Activated T-cell treated with anti-CD3 and anti-CD28 coated beads, Interleukin-2, amount 50 U/mL, for 72 hours (primary cell): ENCODE measurements at regions not wholly inside any gene's neighbourhood (a gene's known extent, or its start where the extent isn't known, plus 50 kb on each side); places are given as distances from the start of the nearest gene placed in this dataset.
A peak's percentile ranks its signal among the peaks of the same experiment; 100 is the strongest.
"Not testable (repeated sequence)": the region's sequence is repeated elsewhere in the genome, so short reads cannot be mapped to it uniquely, and the experiment has no call there.

Experiments used
- ATAC-seq, 2 donors: fragments of 150-1000 bp; cut with Tn5 transposase; replicated peaks in 1 of 2; 2 replicates each; pipeline ENCODE4 v1.10.0; 2021; ENCODE audit warnings: moderate library complexity in 2 of 2, mild to moderate bottlenecking in 1 of 2
- DNase-seq, 2 donors: peaks; one replicate each; pipeline ENCODE4 v3.0.0; 2021 to 2022; ENCODE audit warnings: mixed read lengths in 1 of 2
- H3K27ac Mint-ChIP-seq: one replicate; pipeline ENCODE4 v1.8.0; 2022; ENCODE audit warnings: mild to moderate bottlenecking, moderate library complexity, mixed read lengths
- H3K27me3 Mint-ChIP-seq: one replicate; pipeline ENCODE4 v1.8.0; 2022; ENCODE audit warnings: low read depth, mixed read lengths
- H3K36me3 Mint-ChIP-seq, 2 donors: one replicate each; pipeline ENCODE4 v1.8.0; 2022; ENCODE audit warnings: mixed read lengths in 2 of 2, mild to moderate bottlenecking in 1 of 2; ENCODE audit not compliant: insufficient read depth in 2 of 2
- H3K4me1 Mint-ChIP-seq: one replicate; pipeline ENCODE4 v1.8.0; 2022; ENCODE audit warnings: low read depth, mixed read lengths
- H3K4me3 Mint-ChIP-seq, 2 donors: one replicate each; pipeline ENCODE4 v1.8.0; 2022; ENCODE audit warnings: mild to moderate bottlenecking in 2 of 2, mixed read lengths in 2 of 2, moderate library complexity in 2 of 2
- H3K9me3 Mint-ChIP-seq, 2 donors: one replicate each; pipeline ENCODE4 v1.8.0; 2022; ENCODE audit warnings: mixed read lengths in 2 of 2

GRCh38 chr9:72445306-72445995 lies 76.0 kb upstream of the TMC1 start:
- Mint-ChIP-seq H3K27me3 (peaks cover 11% of the 10 kb centered on the region), H3K4me1 (peaks cover 34% of the 10 kb centered on the region), H3K36me3 (no peaks in the 10 kb centered on the region), H3K27ac (no peak overlapping the region), H3K4me3 (no peak overlapping the region), H3K9me3 (no peaks in the 10 kb centered on the region)
- ATAC-seq (no peak), DNase-seq (no peak)

DNA sequence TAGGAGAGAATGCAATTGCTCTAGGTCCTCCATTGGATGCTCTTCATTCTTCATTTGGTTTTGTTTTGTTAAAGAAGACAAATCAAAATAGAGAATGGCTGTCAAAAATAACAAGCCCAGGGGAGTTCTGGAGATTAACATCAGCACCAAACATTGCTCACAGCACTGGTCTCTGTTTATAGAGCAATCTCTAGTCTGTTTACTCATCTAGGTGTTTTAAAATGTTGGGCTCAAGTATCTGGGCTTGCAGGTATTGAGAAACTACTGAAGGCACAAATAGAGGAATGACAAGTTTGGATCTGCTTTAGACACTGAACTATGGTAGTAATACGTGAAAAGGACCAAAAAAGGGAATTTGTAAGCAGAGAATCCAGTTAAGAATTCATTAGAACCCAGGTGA lies 77.0 kb upstream of the TMC1 start:
- peak; percentile 2 to 17 for ATAC-seq
- Mint-ChIP-seq H3K4me1 (peaks cover 34% of the 10 kb centered on the region), H3K27ac (peak overlapping the region; percentile 73), H3K4me3 (peak overlapping the region in 1 of 2 donors; percentile 61), H3K27me3 (peaks cover 8% of the 10 kb centered on the region), H3K9me3 (no peaks in the 10 kb centered on the region), H3K36me3 (no peaks in the 10 kb centered on the region)
- DNase-seq, result no peak

DNA sequence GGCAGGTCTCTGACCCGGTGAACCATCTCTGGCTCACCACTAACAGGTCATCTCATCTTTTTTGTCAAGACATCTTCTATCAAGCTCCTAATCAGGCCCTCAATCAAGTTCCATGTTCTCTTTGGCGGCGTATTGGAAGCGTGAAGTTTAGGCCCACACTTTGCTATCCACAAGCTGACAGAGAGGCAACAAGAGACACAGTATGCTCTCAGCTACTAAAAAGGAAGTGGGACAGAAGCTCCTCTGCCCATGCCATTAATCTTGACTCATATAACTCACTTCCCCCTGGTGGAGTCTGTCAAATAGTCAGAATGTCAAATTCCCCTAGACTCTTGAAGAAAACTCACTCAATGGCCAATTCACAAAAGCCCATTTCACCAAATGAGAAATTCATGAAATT lies 77.6 kb upstream of the TMC1 start:
- H3K4me1 Mint-ChIP-seq, result peaks cover 34% of the 10 kb centered on the region
- peaks cover 7% of the 10 kb centered on the region for H3K27me3 Mint-ChIP-seq
- peak; percentile 15 to 33 for DNase-seq
- H3K9me3 Mint-ChIP-seq, result no peaks in the 10 kb centered on the region
- H3K4me3 Mint-ChIP-seq, result peak overlapping the region; percentile 27 to 61
- H3K27ac Mint-ChIP-seq, result peak overlapping the region; percentile 73
- ATAC-seq, result peak; percentile 71 to 74
- H3K36me3 Mint-ChIP-seq, result no peaks in the 10 kb centered on the region

GRCh38 chr9:72441848-72442607 lies 77.0 kb upstream of the ZFAND5 start:
- Mint-ChIP-seq H3K27ac (peak overlapping the region; percentile 3), H3K4me3 (no peak overlapping the region)

GRCh38 chr9:72440992-72441847 lies 76.2 kb upstream of the ZFAND5 start:
- ATAC-seq (no peak), DNase-seq (no peak)
- peaks cover 34% of the 10 kb centered on the region for H3K4me1 Mint-ChIP-seq
- no peak overlapping the region for H3K4me3 Mint-ChIP-seq
- peaks cover 12% of the 10 kb centered on the region for H3K27me3 Mint-ChIP-seq
- no peaks in the 10 kb centered on the region for H3K9me3 Mint-ChIP-seq
- H3K27ac Mint-ChIP-seq, result no peak overlapping the region
- H3K36me3 Mint-ChIP-seq, result no peaks in the 10 kb centered on the region

More at GRCh38 chr9:72441848-72442607, 77.0 kb upstream of the ZFAND5 start:
- peaks cover 34% of the 10 kb centered on the region for H3K4me1 Mint-ChIP-seq
- no peak for ATAC-seq
- H3K36me3 Mint-ChIP-seq, result no peaks in the 10 kb centered on the region
- no peaks in the 10 kb centered on the region for H3K9me3 Mint-ChIP-seq
- DNase-seq, result no peak
- H3K27me3 Mint-ChIP-seq, result peaks cover 12% of the 10 kb centered on the region

- H3K27ac Mint-ChIP-seq, result no peak overlapping the region
- peaks cover 12% of the 10 kb centered on the region for H3K27me3 Mint-ChIP-seq
- DNase-seq (no peak), ATAC-seq (no peak)
- no peaks in the 10 kb centered on the region for H3K36me3 Mint-ChIP-seq
- H3K4me1 Mint-ChIP-seq, result peaks cover 33% of the 10 kb centered on the region
- H3K4me3 Mint-ChIP-seq, result no peak overlapping the region
- H3K9me3 Mint-ChIP-seq, result no peaks in the 10 kb centered on the region
Observed at GRCh38 chr9:72440378-72440777, 75.4 kb upstream of the ZFAND5 start.

- not testable (repeated sequence) for H3K27me3 Mint-ChIP-seq, DNase-seq, H3K4me3 Mint-ChIP-seq, ATAC-seq, H3K36me3 Mint-ChIP-seq, H3K4me1 Mint-ChIP-seq, H3K27ac Mint-ChIP-seq, H3K9me3 Mint-ChIP-seq
Observed at GRCh38 chr9:72433616-72434267, 68.7 kb upstream of the ZFAND5 start.

DNA sequence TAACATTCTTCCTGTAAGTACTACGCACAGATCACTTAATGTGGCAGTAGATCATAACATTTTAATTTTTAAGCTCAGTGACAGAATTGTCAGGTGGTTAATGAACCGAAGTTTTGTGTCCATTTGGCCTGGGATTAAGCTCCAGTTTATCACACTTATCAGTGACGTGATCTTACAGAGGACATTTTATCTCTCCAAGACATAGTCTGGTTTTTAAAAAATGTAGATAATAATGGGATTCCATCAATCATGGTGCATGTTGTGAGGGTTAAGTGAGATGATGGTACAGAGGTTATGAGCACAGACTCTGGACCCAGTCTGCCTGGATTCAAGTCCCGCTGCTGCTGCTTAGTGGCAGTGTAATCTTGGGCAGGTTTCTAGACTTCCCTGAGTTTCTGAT lies 66.0 kb upstream of the ZFAND5 start:
- no peak overlapping the region for H3K4me3 Mint-ChIP-seq
- no peaks in the 10 kb centered on the region for H3K36me3 Mint-ChIP-seq
- H3K27ac Mint-ChIP-seq, result no peak overlapping the region
- H3K9me3 Mint-ChIP-seq, result no peaks in the 10 kb centered on the region
- no peak for DNase-seq
- H3K4me1 Mint-ChIP-seq, result no peaks in the 10 kb centered on the region
- ATAC-seq, result no peak
- H3K27me3 Mint-ChIP-seq, result peaks cover 7% of the 10 kb centered on the region

- ATAC-seq, result no peak
- Mint-ChIP-seq H3K27me3 (peaks cover 7% of the 10 kb centered on the region), H3K4me3 (no peak overlapping the region), H3K36me3 (no peaks in the 10 kb centered on the region), H3K27ac (no peak overlapping the region), H3K4me1 (no peaks in the 10 kb centered on the region), H3K9me3 (no peaks in the 10 kb centered on the region)
- DNase-seq, result no peak
Observed at GRCh38 chr9:72428329-72428728, 63.3 kb upstream of the ZFAND5 start.

GRCh38 chr9:72427801-72428200 lies 62.8 kb upstream of the ZFAND5 start:
- no peak overlapping the region for H3K27ac Mint-ChIP-seq
- DNase-seq, result no peak
- no peaks in the 10 kb centered on the region for H3K36me3 Mint-ChIP-seq
- H3K4me1 Mint-ChIP-seq, result no peaks in the 10 kb centered on the region
- peaks cover 7% of the 10 kb centered on the region for H3K27me3 Mint-ChIP-seq
- no peaks in the 10 kb centered on the region for H3K9me3 Mint-ChIP-seq
- no peak overlapping the region for H3K4me3 Mint-ChIP-seq
- ATAC-seq, result no peak

DNA sequence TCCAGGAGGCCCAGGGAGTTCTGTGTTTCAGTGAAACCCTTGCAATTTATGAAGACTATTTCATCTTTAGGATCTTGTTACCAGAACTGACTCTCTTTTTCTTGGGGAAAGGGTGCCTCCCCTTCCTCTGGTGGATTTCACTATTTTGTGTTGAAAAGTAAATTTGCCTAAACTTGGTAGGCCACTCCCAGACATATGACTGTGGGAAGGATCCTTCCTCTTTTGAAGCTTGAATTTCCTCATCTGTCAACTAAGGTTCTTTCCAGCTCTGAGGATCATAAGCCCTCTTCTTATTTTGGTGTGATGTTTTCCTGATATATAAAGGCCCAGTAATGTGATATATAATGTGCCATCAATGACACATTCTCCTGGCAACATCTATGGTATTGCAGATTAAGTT lies 59.1 kb upstream of the ZFAND5 start:
- ATAC-seq (no peak), DNase-seq (no peak)
- no peaks in the 10 kb centered on the region for H3K9me3 Mint-ChIP-seq
- no peaks in the 10 kb centered on the region for H3K4me1 Mint-ChIP-seq
- H3K27ac Mint-ChIP-seq, result no peak overlapping the region
- no peaks in the 10 kb centered on the region for H3K36me3 Mint-ChIP-seq
- H3K27me3 Mint-ChIP-seq, result peaks cover 7% of the 10 kb centered on the region
- no peak overlapping the region for H3K4me3 Mint-ChIP-seq

DNA sequence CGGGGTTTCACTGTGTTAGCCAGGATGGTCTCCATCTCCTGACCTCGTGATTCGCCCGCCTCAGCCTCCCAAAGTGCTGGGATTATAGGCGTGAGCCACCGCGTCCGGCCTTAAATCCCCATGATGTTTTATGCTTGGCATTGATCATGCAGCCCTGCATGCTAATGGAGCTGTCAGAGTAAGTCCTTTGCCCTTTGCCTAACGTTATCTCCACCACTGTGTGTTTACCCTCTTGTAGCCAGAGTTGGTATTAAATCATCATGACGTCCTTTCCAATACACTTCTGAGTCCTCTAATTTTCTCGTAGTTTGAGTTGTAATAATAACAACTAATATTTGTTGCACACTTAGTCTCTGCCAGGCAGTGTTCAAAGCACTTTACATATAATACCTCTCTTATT lies 57.2 kb upstream of the ZFAND5 start:
- Mint-ChIP-seq H3K36me3 (no peaks in the 10 kb centered on the region), H3K4me1 (no peaks in the 10 kb centered on the region), H3K4me3 (no peak overlapping the region), H3K27me3 (peaks cover 7% of the 10 kb centered on the region), H3K9me3 (no peaks in the 10 kb centered on the region), H3K27ac (no peak overlapping the region)
- ATAC-seq (no peak), DNase-seq (no peak)

DNA sequence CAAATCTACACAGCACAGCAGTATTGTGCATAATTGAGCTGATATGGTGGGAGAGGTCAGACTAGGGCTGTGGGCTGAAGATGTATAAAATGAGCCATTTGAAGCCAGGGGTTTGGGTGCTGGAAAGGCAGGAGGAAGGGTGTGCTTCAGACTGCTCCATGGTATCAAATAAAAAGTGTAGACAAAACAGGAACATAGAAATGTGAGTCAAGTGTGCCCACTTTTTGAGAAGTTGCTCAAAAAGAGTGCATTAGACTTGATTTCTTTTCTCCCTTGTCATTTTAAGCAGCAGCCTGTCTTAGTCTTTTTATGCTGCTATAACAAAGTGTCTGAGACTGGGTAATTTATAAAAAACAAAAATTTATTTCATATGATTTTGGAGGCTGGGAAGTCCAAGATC lies 55.8 kb upstream of the ZFAND5 start:
- Mint-ChIP-seq H3K36me3 (no peaks in the 10 kb centered on the region), H3K9me3 (peaks cover 0 to 2% of the 10 kb centered on the region in 2 donors)

More for the DNA sequence above, 55.8 kb upstream of the ZFAND5 start:
- H3K27me3 Mint-ChIP-seq, result no peaks in the 10 kb centered on the region
- no peak overlapping the region for H3K4me3 Mint-ChIP-seq
- ATAC-seq, result no peak
- no peak overlapping the region for H3K27ac Mint-ChIP-seq
- no peaks in the 10 kb centered on the region for H3K4me1 Mint-ChIP-seq
- DNase-seq, result no peak
